ENCODE measurements at regions not wholly inside any gene's neighbourhood (a gene's known extent, or its start where the extent isn't known, plus 50 kb on each side); places are given as distances from the start of the nearest gene placed in this dataset.

- Histone ChIP-seq H3K36me3 (ENCODE audit: low read depth) (no peaks in the 10 kb centered on the region), H3K27me3 (ENCODE audit: insufficient read depth, poor library complexity, severe bottlenecking) (no peaks in the 10 kb centered on the region), H3K4me3 (ENCODE audit: severe bottlenecking) (no peak overlapping the region), H3K4me1 (ENCODE audit: insufficient read depth, poor library complexity, severe bottlenecking) (no peaks in the 10 kb centered on the region), H3K9me3 (ENCODE audit: severe bottlenecking) (peaks cover 4% of the 10 kb centered on the region), H3K27ac (ENCODE audit: poor library complexity, severe bottlenecking) (no peak overlapping the region)
- no peak for DNase-seq (ENCODE audit: low spot score)
- TF ChIP-seq, protein P1, sequence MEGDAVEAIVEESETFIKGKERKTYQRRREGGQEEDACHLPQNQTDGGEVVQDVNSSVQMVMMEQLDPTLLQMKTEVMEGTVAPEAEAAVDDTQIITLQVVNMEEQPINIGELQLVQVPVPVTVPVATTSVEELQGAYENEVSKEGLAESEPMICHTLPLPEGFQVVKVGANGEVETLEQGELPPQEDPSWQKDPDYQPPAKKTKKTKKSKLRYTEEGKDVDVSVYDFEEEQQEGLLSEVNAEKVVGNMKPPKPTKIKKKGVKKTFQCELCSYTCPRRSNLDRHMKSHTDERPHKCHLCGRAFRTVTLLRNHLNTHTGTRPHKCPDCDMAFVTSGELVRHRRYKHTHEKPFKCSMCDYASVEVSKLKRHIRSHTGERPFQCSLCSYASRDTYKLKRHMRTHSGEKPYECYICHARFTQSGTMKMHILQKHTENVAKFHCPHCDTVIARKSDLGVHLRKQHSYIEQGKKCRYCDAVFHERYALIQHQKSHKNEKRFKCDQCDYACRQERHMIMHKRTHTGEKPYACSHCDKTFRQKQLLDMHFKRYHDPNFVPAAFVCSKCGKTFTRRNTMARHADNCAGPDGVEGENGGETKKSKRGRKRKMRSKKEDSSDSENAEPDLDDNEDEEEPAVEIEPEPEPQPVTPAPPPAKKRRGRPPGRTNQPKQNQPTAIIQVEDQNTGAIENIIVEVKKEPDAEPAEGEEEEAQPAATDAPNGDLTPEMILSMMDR (IDR thresholded peaks at IDR 0.05; ENCODE audit: poor library complexity, severe bottlenecking): no peak
- ATAC-seq (ENCODE audit: low read depth): no peak
Measured at GRCh38 chr10:128887856-128888255, 579.2 kb upstream of the MGMT start.

DNA sequence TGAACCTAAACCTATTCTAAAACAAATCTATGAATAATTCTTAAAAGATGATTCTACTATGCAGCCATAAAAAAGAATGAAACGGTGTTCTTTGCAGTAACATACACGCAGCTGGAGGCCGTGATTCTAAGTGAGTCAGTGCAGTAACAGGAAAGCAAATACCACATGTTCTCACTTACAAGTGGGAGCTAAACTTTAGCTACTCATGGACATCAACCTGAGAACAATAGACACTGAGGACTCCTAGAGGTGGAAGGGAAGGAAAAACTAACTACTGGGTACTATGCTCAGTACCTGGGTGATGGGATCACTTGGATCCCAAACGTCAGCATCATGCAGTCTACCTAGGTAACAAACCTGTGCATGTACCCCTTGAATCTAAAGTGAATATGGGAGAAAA lies 575.0 kb upstream of the MGMT start:
- no peak overlapping the region for H3K4me3 ChIP-seq (ENCODE audit: severe bottlenecking)
- TF ChIP-seq, protein P1 (IDR thresholded peaks at IDR 0.05; ENCODE audit: poor library complexity, severe bottlenecking): no peak
- H3K36me3 ChIP-seq (ENCODE audit: low read depth): no peaks in the 10 kb centered on the region
- no peak overlapping the region for H3K27ac ChIP-seq (ENCODE audit: poor library complexity, severe bottlenecking)
- H3K4me1 ChIP-seq (ENCODE audit: insufficient read depth, poor library complexity, severe bottlenecking): no peaks in the 10 kb centered on the region
- H3K27me3 ChIP-seq (ENCODE audit: insufficient read depth, poor library complexity, severe bottlenecking): no peaks in the 10 kb centered on the region
- DNase-seq (ENCODE audit: low spot score) (no peak), ATAC-seq (ENCODE audit: low read depth) (no peak)
- H3K9me3 ChIP-seq (ENCODE audit: severe bottlenecking): peaks cover 8% of the 10 kb centered on the region

GRCh38 chr10:128894641-128895040 lies 572.4 kb upstream of the MGMT start:
- no peak overlapping the region for H3K27ac ChIP-seq (ENCODE audit: poor library complexity, severe bottlenecking)
- H3K9me3 ChIP-seq (ENCODE audit: severe bottlenecking): peaks cover 4% of the 10 kb centered on the region
- no peaks in the 10 kb centered on the region for H3K27me3 ChIP-seq (ENCODE audit: insufficient read depth, poor library complexity, severe bottlenecking)
- ATAC-seq (ENCODE audit: low read depth): no peak
- no peaks in the 10 kb centered on the region for H3K4me1 ChIP-seq (ENCODE audit: insufficient read depth, poor library complexity, severe bottlenecking)
- no peak overlapping the region for H3K4me3 ChIP-seq (ENCODE audit: severe bottlenecking)
- TF ChIP-seq, protein P1 (IDR thresholded peaks at IDR 0.05; ENCODE audit: poor library complexity, severe bottlenecking): no peak
- no peak for DNase-seq (ENCODE audit: low spot score)
- no peaks in the 10 kb centered on the region for H3K36me3 ChIP-seq (ENCODE audit: low read depth)

DNA sequence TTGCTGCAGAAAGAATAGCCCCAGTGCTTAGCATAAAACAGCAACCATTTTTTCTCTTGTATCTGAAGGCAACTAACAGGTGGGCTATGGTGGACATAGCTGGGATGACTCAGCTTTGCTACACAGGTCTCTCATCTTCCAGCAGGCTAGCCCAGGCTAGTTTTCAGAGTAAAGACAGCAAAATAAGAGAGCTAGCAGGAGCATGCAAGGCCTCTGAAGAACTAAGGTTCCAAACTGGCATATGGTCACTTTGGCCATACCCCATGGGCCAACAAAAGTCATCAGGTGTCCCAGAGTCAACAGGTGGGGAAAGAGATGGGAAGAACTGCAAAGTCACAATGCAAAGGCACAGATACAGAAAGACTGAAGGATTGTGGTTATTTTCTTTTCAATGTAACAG lies 571.6 kb upstream of the MGMT start:
- Histone ChIP-seq H3K27ac (ENCODE audit: poor library complexity, severe bottlenecking) (no peak overlapping the region), H3K36me3 (ENCODE audit: low read depth) (no peaks in the 10 kb centered on the region), H3K9me3 (ENCODE audit: severe bottlenecking) (peaks cover 4% of the 10 kb centered on the region), H3K4me3 (ENCODE audit: severe bottlenecking) (no peak overlapping the region), H3K27me3 (ENCODE audit: insufficient read depth, poor library complexity, severe bottlenecking) (no peaks in the 10 kb centered on the region), H3K4me1 (ENCODE audit: insufficient read depth, poor library complexity, severe bottlenecking) (no peaks in the 10 kb centered on the region)
- DNase-seq (ENCODE audit: low spot score) (no peak), ATAC-seq (ENCODE audit: low read depth) (0 out of 3 replicates have a peak, but pooled peaks have one; percentile 38)
- TF ChIP-seq, protein P1 (IDR thresholded peaks at IDR 0.05; ENCODE audit: poor library complexity, severe bottlenecking): no peak

- H3K27ac ChIP-seq (ENCODE audit: poor library complexity, severe bottlenecking): no peak overlapping the region
- H3K36me3 ChIP-seq (ENCODE audit: low read depth): no peaks in the 10 kb centered on the region
- peaks cover 4% of the 10 kb centered on the region for H3K9me3 ChIP-seq (ENCODE audit: severe bottlenecking)
- H3K4me3 ChIP-seq (ENCODE audit: severe bottlenecking): no peak overlapping the region
- no peaks in the 10 kb centered on the region for H3K4me1 ChIP-seq (ENCODE audit: insufficient read depth, poor library complexity, severe bottlenecking)
- ATAC-seq (ENCODE audit: low read depth) (no peak), DNase-seq (ENCODE audit: low spot score) (no peak)
- TF ChIP-seq, protein P1 (IDR thresholded peaks at IDR 0.05; ENCODE audit: poor library complexity, severe bottlenecking): no peak
- H3K27me3 ChIP-seq (ENCODE audit: insufficient read depth, poor library complexity, severe bottlenecking): no peaks in the 10 kb centered on the region
Measured at GRCh38 chr10:128896116-128896795, 570.8 kb upstream of the MGMT start.

Data from RWPE2 (cell line).